Stimulated activated effector memory CD8-positive, alpha-beta T cell treated with anti-CD3 and anti-CD28 coated beads, Interleukin-12 subunit alpha, Interleukin-12 subunit beta, amount 100 ng/mL, for 72 hours (primary cell): ENCODE measurements at regions not wholly inside any gene's neighbourhood (a gene's known extent, or its start where the extent isn't known, plus 50 kb on each side); places are given as distances from the start of the nearest gene placed in this dataset.
"Not testable (repeated sequence)": the region's sequence is repeated elsewhere in the genome, so short reads cannot be mapped to it uniquely, and the experiment has no call there.

Experiments
- ATAC-seq: fragments of 150-1000 bp; cut with Tn5 transposase; 2 replicates; pipeline ENCODE4 v1.10.0; 2021
- DNase-seq, 2 donors: peaks; one replicate each; pipeline ENCODE4 v3.0.0; 2021 to 2022; ENCODE audit warnings: low spot score in 2 of 2
- H3K27ac Mint-ChIP-seq: one replicate; pipeline ENCODE4 v1.8.0; 2022; ENCODE audit warnings: mild to moderate bottlenecking, mixed read lengths
- H3K36me3 Mint-ChIP-seq: one replicate; pipeline ENCODE4 v1.8.0; 2022; ENCODE audit warnings: mild to moderate bottlenecking, mixed read lengths
- H3K4me1 Mint-ChIP-seq: one replicate; pipeline ENCODE4 v1.8.0; 2022; ENCODE audit warnings: mixed read lengths
- H3K4me3 Mint-ChIP-seq: one replicate; pipeline ENCODE4 v1.8.0; 2022; ENCODE audit warnings: mild to moderate bottlenecking, mixed read lengths
- H3K9me3 Mint-ChIP-seq: one replicate; pipeline ENCODE4 v1.8.0; 2022; ENCODE audit warnings: mixed read lengths

DNA sequence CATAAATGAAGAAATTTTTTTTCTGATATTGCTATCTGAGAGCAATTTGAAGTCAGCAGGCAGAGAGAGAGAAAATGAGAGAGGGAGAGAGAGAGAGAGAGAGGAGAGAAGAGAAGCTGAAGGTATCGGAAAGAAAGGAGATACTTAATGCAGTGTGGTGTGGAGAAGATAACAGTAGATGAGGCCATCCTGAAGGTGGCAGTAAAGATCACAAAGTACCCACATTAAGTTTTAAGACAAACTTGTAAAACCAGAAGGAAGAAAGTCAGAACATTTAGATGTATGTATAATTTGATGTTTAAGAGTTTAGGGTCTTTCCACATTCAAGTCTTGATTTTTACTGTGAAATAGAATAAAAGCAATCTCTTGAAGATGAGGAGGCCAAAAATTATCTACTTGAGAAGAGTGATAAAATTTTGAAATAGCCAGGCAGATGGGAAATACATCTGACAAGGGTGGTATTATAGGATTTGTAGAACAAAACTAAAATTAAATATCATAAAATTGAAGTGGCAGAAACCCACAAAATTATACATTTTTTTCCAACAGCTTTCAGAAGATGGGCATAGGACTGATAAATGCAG is 1753.4 kb downstream of the MRPL39 start:
- H3K4me1 Mint-ChIP-seq: no peaks in the 10 kb centered on the region
- H3K36me3 Mint-ChIP-seq: no peaks in the 10 kb centered on the region
- no peak overlapping the region for H3K4me3 Mint-ChIP-seq
- DNase-seq (no peak), ATAC-seq (peak; percentile 62)
- H3K9me3 Mint-ChIP-seq: peaks cover 4% of the 10 kb centered on the region
- H3K27ac Mint-ChIP-seq: no peak overlapping the region

DNA sequence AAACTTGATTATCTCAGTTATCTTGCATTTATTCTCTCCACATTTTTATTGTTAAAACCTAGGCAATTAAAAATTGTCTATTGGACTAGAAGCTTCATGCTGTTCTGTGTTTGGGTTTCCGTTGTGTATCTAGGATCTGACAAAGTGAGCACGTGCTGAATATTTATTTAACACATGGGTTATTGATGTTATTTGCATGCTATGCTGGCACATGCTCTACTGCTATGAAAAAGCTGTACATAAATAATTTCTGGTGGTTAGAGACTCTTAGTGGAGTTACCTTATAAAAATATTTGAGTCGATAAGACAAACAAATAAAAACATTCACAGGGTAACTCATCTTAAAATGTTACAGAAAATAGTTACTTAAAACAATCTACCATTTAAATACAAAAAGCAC is 1769.7 kb downstream of the MRPL39 start:
- no peak overlapping the region for H3K4me3 Mint-ChIP-seq
- no peak for ATAC-seq
- H3K27ac Mint-ChIP-seq: no peak overlapping the region
- no peaks in the 10 kb centered on the region for H3K4me1 Mint-ChIP-seq
- DNase-seq: no peak
- H3K9me3 Mint-ChIP-seq: peaks cover 8% of the 10 kb centered on the region
- H3K36me3 Mint-ChIP-seq: no peaks in the 10 kb centered on the region

GRCh38 chr21:23822760-23823159 is 1784.5 kb downstream of the MRPL39 start:
- Mint-ChIP-seq H3K9me3 (peaks cover 8% of the 10 kb centered on the region), H3K4me1 (no peaks in the 10 kb centered on the region), H3K36me3 (no peaks in the 10 kb centered on the region), H3K4me3 (no peak overlapping the region), H3K27ac (no peak overlapping the region)
- DNase-seq (no peak), ATAC-seq (no peak)

DNA sequence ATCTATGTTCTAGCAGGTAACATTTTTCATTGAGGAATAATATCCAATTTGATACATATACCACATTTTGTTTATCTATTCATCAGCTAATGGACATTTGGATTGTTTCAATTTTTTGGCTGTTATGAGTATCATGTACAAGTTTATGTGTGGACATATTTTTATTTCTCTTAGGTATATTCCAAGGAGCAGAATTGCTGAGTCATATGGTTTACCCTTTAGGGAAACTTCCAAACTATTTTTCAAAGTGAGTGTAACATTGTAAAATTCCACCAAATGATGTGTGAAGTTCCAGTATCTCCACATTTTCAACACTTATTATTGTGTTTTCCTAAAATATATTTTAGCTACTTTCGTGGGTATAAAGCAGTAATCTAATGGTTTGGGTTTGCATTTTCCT is 1789.9 kb downstream of the MRPL39 start:
- Mint-ChIP-seq H3K9me3 (peaks cover 9% of the 10 kb centered on the region), H3K4me3 (no peak overlapping the region), H3K4me1 (no peaks in the 10 kb centered on the region), H3K36me3 (no peaks in the 10 kb centered on the region), H3K27ac (no peak overlapping the region)
- ATAC-seq (no peak), DNase-seq (no peak)

DNA sequence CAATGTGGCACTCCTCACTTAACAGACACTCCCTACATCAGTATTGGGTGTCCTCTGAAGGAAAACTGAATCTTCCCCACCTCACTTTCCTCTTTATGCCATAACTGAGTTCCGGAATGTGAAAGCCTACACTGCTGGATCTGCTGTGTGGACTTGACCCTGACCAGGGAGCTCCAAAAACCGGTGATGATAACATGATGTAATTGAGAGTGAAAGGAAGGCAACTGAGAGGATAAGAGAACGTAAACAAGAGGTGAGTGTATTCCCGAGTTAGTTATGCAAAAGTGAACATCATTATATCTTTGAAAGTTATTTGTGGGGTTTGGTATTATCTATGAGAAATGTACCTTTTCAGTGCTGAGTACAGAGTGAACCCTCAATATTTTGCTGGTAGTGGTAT is 1794.8 kb downstream of the MRPL39 start:
- no peak overlapping the region for H3K4me3 Mint-ChIP-seq
- DNase-seq: no peak
- no peaks in the 10 kb centered on the region for H3K36me3 Mint-ChIP-seq
- H3K9me3 Mint-ChIP-seq: peaks cover 3% of the 10 kb centered on the region
- no peak for ATAC-seq
- H3K27ac Mint-ChIP-seq: no peak overlapping the region
- no peaks in the 10 kb centered on the region for H3K4me1 Mint-ChIP-seq

DNA sequence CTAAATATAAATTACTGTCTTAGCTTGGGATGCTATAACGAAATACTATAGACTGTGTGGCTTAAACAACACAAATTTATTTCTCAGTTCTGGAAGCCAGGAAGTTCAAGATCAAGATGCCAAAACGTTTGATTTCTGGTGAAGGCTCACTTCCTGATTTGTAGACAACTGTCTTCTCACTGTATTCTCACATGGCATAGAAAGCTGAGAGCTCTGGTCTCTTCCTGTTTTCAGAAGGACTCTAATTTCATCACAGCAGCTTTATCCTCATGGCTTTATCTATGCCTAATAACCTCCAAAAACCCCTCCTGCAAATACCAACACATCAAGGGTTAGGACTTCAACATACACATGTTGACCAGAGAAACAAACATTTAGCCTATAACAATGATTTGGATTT is 1795.5 kb downstream of the MRPL39 start:
- ATAC-seq: no peak
- Mint-ChIP-seq H3K36me3 (no peaks in the 10 kb centered on the region), H3K4me1 (no peaks in the 10 kb centered on the region), H3K9me3 (peaks cover 3% of the 10 kb centered on the region), H3K4me3 (no peak overlapping the region), H3K27ac (no peak overlapping the region)
- DNase-seq: no peak

DNA sequence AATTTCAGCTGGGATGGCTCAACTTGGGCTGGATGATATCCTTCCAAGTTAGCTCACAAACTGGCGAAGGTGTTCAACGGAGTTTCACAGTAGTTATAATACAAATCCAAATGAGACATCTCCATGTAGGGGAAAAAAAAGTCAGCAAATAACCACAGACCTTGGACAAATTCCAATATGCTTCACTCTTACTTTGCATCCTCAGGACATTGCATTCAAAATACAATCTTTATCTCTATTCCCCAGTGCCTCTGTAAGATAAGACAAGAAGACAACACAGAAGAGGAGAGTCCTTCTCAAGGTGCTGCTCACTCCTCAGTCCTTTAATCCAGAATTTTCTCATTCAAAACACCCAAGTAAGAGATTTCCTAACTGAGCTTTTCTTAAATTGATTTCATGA is 1797.7 kb downstream of the MRPL39 start:
- no peaks in the 10 kb centered on the region for H3K36me3 Mint-ChIP-seq
- no peak for DNase-seq
- no peak for ATAC-seq
- peaks cover 10% of the 10 kb centered on the region for H3K9me3 Mint-ChIP-seq
- H3K27ac Mint-ChIP-seq: no peak overlapping the region
- no peaks in the 10 kb centered on the region for H3K4me1 Mint-ChIP-seq
- no peak overlapping the region for H3K4me3 Mint-ChIP-seq

DNA sequence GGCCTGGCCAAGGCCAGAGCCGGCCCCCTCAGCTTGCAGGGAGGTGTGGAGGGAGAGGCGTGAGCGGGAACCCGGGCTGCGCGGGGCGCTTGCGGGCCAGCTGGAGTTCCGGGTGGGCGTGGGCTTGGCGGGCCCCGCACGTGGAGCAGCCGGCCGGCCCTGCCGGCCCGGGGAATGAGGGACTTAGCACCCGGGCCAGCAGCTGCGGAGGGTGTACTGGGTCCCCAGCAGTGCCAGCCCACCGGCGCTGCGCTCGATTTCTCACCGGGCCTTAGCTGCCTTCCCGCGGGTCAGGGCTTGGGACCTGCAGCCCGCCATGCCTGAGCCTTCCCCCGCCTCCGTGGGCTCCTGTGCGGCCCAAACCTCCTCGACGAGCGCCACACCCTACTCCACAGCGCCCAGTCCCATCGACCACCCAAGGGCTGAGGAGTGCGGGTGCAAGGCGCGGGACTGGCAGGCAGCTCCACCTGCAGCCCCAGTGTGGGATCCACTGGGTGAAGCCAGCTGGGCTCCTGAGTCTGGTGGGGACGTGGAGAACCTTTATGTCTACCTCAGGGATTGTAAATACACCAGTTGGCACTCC is 1800.2 kb downstream of the MRPL39 start:
- DNase-seq, ATAC-seq, H3K27ac Mint-ChIP-seq, H3K36me3 Mint-ChIP-seq, H3K4me1 Mint-ChIP-seq, H3K4me3 Mint-ChIP-seq, H3K9me3 Mint-ChIP-seq: not testable (repeated sequence)

- no peak for DNase-seq
- Mint-ChIP-seq H3K4me1 (no peaks in the 10 kb centered on the region), H3K36me3 (no peaks in the 10 kb centered on the region), H3K27ac (no peak overlapping the region), H3K9me3 (peaks cover 14% of the 10 kb centered on the region), H3K4me3 (no peak overlapping the region)
- no peak for ATAC-seq
These were observed 1802.4 kb downstream of the MRPL39 start for GRCh38 chr21:23804866-23805265.

- DNase-seq: no peak
- no peak overlapping the region for H3K27ac Mint-ChIP-seq
- no peaks in the 10 kb centered on the region for H3K36me3 Mint-ChIP-seq
- H3K9me3 Mint-ChIP-seq: peaks cover 12% of the 10 kb centered on the region
- ATAC-seq: no peak
- no peaks in the 10 kb centered on the region for H3K4me1 Mint-ChIP-seq
- no peak overlapping the region for H3K4me3 Mint-ChIP-seq
These were observed 1806.0 kb downstream of the MRPL39 start for GRCh38 chr21:23801292-23801691.

GRCh38 chr21:23799376-23799775 is 1807.9 kb downstream of the MRPL39 start:
- no peak for ATAC-seq
- no peaks in the 10 kb centered on the region for H3K4me1 Mint-ChIP-seq
- no peak overlapping the region for H3K27ac Mint-ChIP-seq
- no peak overlapping the region for H3K4me3 Mint-ChIP-seq
- H3K36me3 Mint-ChIP-seq: no peaks in the 10 kb centered on the region
- no peak for DNase-seq
- peaks cover 7% of the 10 kb centered on the region for H3K9me3 Mint-ChIP-seq

GRCh38 chr21:23792300-23792699 is 1815.0 kb downstream of the MRPL39 start:
- Mint-ChIP-seq H3K9me3 (peaks cover 4% of the 10 kb centered on the region), H3K36me3 (no peaks in the 10 kb centered on the region), H3K4me3 (no peak overlapping the region), H3K4me1 (no peaks in the 10 kb centered on the region), H3K27ac (no peak overlapping the region)
- ATAC-seq (no peak), DNase-seq (no peak)

GRCh38 chr21:23789864-23790263 is 1817.4 kb downstream of the MRPL39 start:
- DNase-seq: no peak
- H3K4me3 Mint-ChIP-seq: no peak overlapping the region
- H3K4me1 Mint-ChIP-seq: no peaks in the 10 kb centered on the region
- no peaks in the 10 kb centered on the region for H3K36me3 Mint-ChIP-seq
- H3K9me3 Mint-ChIP-seq: peaks cover 4% of the 10 kb centered on the region
- no peak overlapping the region for H3K27ac Mint-ChIP-seq
- no peak for ATAC-seq

DNA sequence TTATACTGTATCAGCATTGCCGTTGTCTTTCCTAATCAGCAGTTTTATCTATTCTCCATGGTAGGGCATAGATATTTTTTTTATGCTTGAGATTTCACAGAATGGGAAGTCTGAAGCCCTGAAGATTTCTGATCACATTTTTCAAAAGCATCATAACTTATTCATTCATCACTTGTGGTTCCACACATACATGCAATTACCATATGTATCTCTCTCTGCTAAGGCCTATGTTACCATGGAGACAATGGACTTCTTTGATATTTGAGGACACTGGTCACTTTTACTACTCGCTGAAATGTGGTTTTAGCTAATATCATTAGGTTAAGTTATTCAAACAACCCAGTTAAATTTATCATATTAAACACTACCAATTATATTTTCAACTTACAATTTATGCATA is 1827.0 kb downstream of the MRPL39 start:
- H3K9me3 Mint-ChIP-seq: peaks cover 7% of the 10 kb centered on the region
- H3K4me3 Mint-ChIP-seq: no peak overlapping the region
- ATAC-seq (no peak), DNase-seq (no peak)
- no peak overlapping the region for H3K27ac Mint-ChIP-seq
- H3K4me1 Mint-ChIP-seq: no peaks in the 10 kb centered on the region
- no peaks in the 10 kb centered on the region for H3K36me3 Mint-ChIP-seq

GRCh38 chr21:23743821-23744220 is 1863.5 kb downstream of the MRPL39 start:
- peaks cover 5% of the 10 kb centered on the region for H3K9me3 Mint-ChIP-seq
- DNase-seq: no peak
- no peaks in the 10 kb centered on the region for H3K36me3 Mint-ChIP-seq
- ATAC-seq: no peak
- no peak overlapping the region for H3K27ac Mint-ChIP-seq
- no peak overlapping the region for H3K4me3 Mint-ChIP-seq
- no peaks in the 10 kb centered on the region for H3K4me1 Mint-ChIP-seq

- no peak overlapping the region for H3K27ac Mint-ChIP-seq
- no peaks in the 10 kb centered on the region for H3K4me1 Mint-ChIP-seq
- no peaks in the 10 kb centered on the region for H3K36me3 Mint-ChIP-seq
- DNase-seq (no peak), ATAC-seq (no peak)
- H3K4me3 Mint-ChIP-seq: no peak overlapping the region
- peaks cover 5% of the 10 kb centered on the region for H3K9me3 Mint-ChIP-seq
These were observed 1866.8 kb downstream of the MRPL39 start for GRCh38 chr21:23740463-23740862.

GRCh38 chr21:23732776-23733175 is 1874.5 kb downstream of the MRPL39 start:
- DNase-seq (no peak), ATAC-seq (no peak)
- H3K36me3 Mint-ChIP-seq: no peaks in the 10 kb centered on the region
- no peak overlapping the region for H3K27ac Mint-ChIP-seq
- H3K4me1 Mint-ChIP-seq: no peaks in the 10 kb centered on the region
- no peak overlapping the region for H3K4me3 Mint-ChIP-seq
- H3K9me3 Mint-ChIP-seq: peaks cover under 1% of the 10 kb centered on the region
